T-helper 17 cell (primary cell): ENCODE measurements at regions not wholly inside any gene's neighbourhood (a gene's known extent, or its start where the extent isn't known, plus 50 kb on each side); places are given as distances from the start of the nearest gene placed in this dataset.
A peak's percentile ranks its signal among the peaks of the same experiment; 100 is the strongest.
"Not testable (repeated sequence)": the region's sequence is repeated elsewhere in the genome, so short reads cannot be mapped to it uniquely, and the experiment has no call there.

Source experiments
- ATAC-seq: fragments of 150-1000 bp; cut with Tn5 transposase; 2 replicates; pipeline ENCODE4 v1.10.0; 2021; ENCODE audit warnings: mild to moderate bottlenecking, moderate library complexity
- DNase-seq, 3 donors: peaks; one replicate each; pipeline versions ENCODE4 v3.0.0 to v3.0.0-alpha.2; 2020 to 2021
- H3K9me3 ChIP-seq: one replicate; pipeline ENCODE4 v1.7.0; 2013; ENCODE audit warnings: low read length, mild to moderate bottlenecking; ENCODE audit not compliant: control insufficient read depth, poor library complexity, severe bottlenecking
- H3K27ac Mint-ChIP-seq: one replicate; pipeline ENCODE4 v1.8.0; 2022; ENCODE audit warnings: mild to moderate bottlenecking, moderate library complexity, mixed read lengths
- H3K27me3 Mint-ChIP-seq: one replicate; pipeline ENCODE4 v1.8.0; 2022; ENCODE audit warnings: mixed read lengths
- H3K36me3 Mint-ChIP-seq: one replicate; pipeline ENCODE4 v1.8.0; 2022; ENCODE audit warnings: low read depth, mixed read lengths
- H3K4me1 Mint-ChIP-seq: one replicate; pipeline ENCODE4 v1.8.0; 2022; ENCODE audit warnings: mild to moderate bottlenecking, mixed read lengths
- H3K4me3 Mint-ChIP-seq: one replicate; pipeline ENCODE4 v1.8.0; 2022; ENCODE audit warnings: mild to moderate bottlenecking, moderate library complexity, mixed read lengths

- not testable (repeated sequence) for H3K4me1 Mint-ChIP-seq, H3K9me3 ChIP-seq, H3K4me3 Mint-ChIP-seq
Measured at GRCh38 chr1:144065299-144066060, 93.7 kb upstream of the FAM72C start.

GRCh38 chr1:144049365-144049764 is 77.6 kb upstream of the FAM72C start:
- not testable (repeated sequence) for H3K27me3 Mint-ChIP-seq, H3K4me1 Mint-ChIP-seq, H3K36me3 Mint-ChIP-seq

More at GRCh38 chr1:144065299-144066060, 93.7 kb upstream of the FAM72C start:
- not testable (repeated sequence) for H3K36me3 Mint-ChIP-seq, DNase-seq, ATAC-seq, H3K27me3 Mint-ChIP-seq, H3K27ac Mint-ChIP-seq

GRCh38 chr1:144046645-144047044 is 74.9 kb upstream of the FAM72C start:
- not testable (repeated sequence) for H3K4me3 Mint-ChIP-seq, DNase-seq, ATAC-seq, H3K4me1 Mint-ChIP-seq, H3K27ac Mint-ChIP-seq, H3K9me3 ChIP-seq, H3K27me3 Mint-ChIP-seq, H3K36me3 Mint-ChIP-seq

More at GRCh38 chr1:144049365-144049764, 77.6 kb upstream of the FAM72C start:
- H3K27ac Mint-ChIP-seq, DNase-seq, ATAC-seq, H3K4me3 Mint-ChIP-seq, H3K9me3 ChIP-seq: not testable (repeated sequence)

- not testable (repeated sequence) for H3K27ac Mint-ChIP-seq, H3K36me3 Mint-ChIP-seq, H3K27me3 Mint-ChIP-seq, H3K9me3 ChIP-seq, H3K4me3 Mint-ChIP-seq, H3K4me1 Mint-ChIP-seq
- peak; percentile 75 for ATAC-seq
- peak in 1 of 3 donors; percentile 5 for DNase-seq
Measured at GRCh38 chr1:144045751-144046546, 74.2 kb upstream of the FAM72C start.

GRCh38 chr1:144042251-144042650 is 70.5 kb upstream of the FAM72C start:
- H3K9me3 ChIP-seq, H3K4me3 Mint-ChIP-seq, ATAC-seq, H3K27me3 Mint-ChIP-seq, H3K36me3 Mint-ChIP-seq, DNase-seq, H3K27ac Mint-ChIP-seq, H3K4me1 Mint-ChIP-seq: not testable (repeated sequence)

- not testable (repeated sequence) for H3K4me1 Mint-ChIP-seq, ATAC-seq, H3K27me3 Mint-ChIP-seq, DNase-seq, H3K9me3 ChIP-seq, H3K36me3 Mint-ChIP-seq, H3K4me3 Mint-ChIP-seq, H3K27ac Mint-ChIP-seq
Measured at GRCh38 chr1:144040293-144040692, 68.5 kb upstream of the FAM72C start.

GRCh38 chr1:144034045-144034444 is 62.3 kb upstream of the FAM72C start:
- not testable (repeated sequence) for H3K9me3 ChIP-seq, H3K36me3 Mint-ChIP-seq, ATAC-seq, DNase-seq, H3K27ac Mint-ChIP-seq, H3K4me1 Mint-ChIP-seq, H3K27me3 Mint-ChIP-seq, H3K4me3 Mint-ChIP-seq

GRCh38 chr1:144031550-144031949 is 59.8 kb upstream of the FAM72C start:
- not testable (repeated sequence) for H3K4me1 Mint-ChIP-seq, H3K36me3 Mint-ChIP-seq, H3K9me3 ChIP-seq, DNase-seq, H3K4me3 Mint-ChIP-seq, H3K27me3 Mint-ChIP-seq, ATAC-seq, H3K27ac Mint-ChIP-seq

GRCh38 chr1:144026022-144026421 is 54.2 kb upstream of the FAM72C start:
- not testable (repeated sequence) for DNase-seq, H3K27ac Mint-ChIP-seq, H3K9me3 ChIP-seq, H3K27me3 Mint-ChIP-seq, H3K4me1 Mint-ChIP-seq, H3K36me3 Mint-ChIP-seq, H3K4me3 Mint-ChIP-seq
- ATAC-seq = peak; percentile 63

- H3K9me3 ChIP-seq, H3K27ac Mint-ChIP-seq, H3K36me3 Mint-ChIP-seq, H3K27me3 Mint-ChIP-seq, ATAC-seq, DNase-seq, H3K4me3 Mint-ChIP-seq, H3K4me1 Mint-ChIP-seq: not testable (repeated sequence)
Measured at GRCh38 chr1:144021690-144022384, 50.1 kb upstream of the FAM72C start.
